GM12864 (cell line): ENCODE measurements at regions not wholly inside any gene's neighbourhood (a gene's known extent, or its start where the extent isn't known, plus 50 kb on each side); places are given as distances from the start of the nearest gene placed in this dataset.

ENCODE experiments used
- DNase-seq: peaks from one replicate; pipeline ENCODE4 v3.0.0-alpha.2; 2011; ENCODE audit warnings: low read depth
- H3K4me3 ChIP-seq: 2 replicates; pipeline ENCODE4 v1.5.1; 2011; ENCODE audit warnings: mild to moderate bottlenecking, low read depth, low read length, control low read depth
- TF ChIP-seq, protein P1 (sequence below): IDR thresholded peaks from 2 replicates; pipeline ENCODE4 v1.5.1; 2011; ENCODE audit warnings: low read depth, mild to moderate bottlenecking, moderate library complexity, low read length, control low read depth, inconsistent platforms; ENCODE audit errors: missing control alignments

DNA sequence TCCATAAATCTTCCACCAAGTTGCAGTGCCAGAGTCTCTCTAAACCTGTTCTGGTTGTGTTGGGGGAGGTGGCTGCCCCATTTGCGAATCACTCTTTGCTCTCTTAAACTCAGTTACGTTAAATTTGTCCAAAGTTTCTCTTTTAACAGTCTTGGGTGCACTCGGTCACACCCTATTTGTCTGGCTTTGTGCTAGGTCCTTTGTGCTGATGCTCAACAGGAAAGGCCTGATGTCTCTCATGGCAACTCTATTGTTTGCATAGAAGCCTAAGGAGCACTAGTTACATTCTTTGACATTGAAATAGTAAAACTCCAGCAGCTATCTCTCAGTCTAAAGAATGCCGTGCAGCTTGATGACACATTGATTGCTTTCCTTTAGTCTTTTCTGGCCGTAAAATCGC, 105.1 kb downstream of the TRMT11 start:
- DNase-seq = no peak

DNA sequence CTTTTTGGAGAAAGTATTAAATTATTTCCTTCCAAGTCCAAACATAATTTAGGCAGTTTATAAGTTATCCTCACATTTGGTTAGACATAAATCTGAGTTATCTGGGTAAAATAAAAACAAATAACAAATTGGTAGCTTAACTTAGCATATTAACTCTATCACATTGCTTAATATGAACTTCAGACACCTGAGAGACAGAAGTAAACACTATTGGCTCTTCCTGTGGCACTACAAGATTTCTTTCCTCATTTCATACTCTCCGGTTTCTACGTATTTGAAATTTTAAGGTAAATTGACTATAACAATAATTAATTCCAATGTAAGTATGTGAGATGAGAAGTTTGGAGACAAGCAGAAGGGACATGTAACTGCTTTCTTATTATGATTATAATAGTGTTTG, 106.8 kb downstream of the TRMT11 start:
- TF ChIP-seq, protein P1, sequence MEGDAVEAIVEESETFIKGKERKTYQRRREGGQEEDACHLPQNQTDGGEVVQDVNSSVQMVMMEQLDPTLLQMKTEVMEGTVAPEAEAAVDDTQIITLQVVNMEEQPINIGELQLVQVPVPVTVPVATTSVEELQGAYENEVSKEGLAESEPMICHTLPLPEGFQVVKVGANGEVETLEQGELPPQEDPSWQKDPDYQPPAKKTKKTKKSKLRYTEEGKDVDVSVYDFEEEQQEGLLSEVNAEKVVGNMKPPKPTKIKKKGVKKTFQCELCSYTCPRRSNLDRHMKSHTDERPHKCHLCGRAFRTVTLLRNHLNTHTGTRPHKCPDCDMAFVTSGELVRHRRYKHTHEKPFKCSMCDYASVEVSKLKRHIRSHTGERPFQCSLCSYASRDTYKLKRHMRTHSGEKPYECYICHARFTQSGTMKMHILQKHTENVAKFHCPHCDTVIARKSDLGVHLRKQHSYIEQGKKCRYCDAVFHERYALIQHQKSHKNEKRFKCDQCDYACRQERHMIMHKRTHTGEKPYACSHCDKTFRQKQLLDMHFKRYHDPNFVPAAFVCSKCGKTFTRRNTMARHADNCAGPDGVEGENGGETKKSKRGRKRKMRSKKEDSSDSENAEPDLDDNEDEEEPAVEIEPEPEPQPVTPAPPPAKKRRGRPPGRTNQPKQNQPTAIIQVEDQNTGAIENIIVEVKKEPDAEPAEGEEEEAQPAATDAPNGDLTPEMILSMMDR = no peak
- DNase-seq = no peak
- H3K4me3 ChIP-seq = no peak overlapping the region

More for the DNA sequence above, 105.1 kb downstream of the TRMT11 start:
- no peak overlapping the region for H3K4me3 ChIP-seq
- TF ChIP-seq, protein P1 = no peak

DNA sequence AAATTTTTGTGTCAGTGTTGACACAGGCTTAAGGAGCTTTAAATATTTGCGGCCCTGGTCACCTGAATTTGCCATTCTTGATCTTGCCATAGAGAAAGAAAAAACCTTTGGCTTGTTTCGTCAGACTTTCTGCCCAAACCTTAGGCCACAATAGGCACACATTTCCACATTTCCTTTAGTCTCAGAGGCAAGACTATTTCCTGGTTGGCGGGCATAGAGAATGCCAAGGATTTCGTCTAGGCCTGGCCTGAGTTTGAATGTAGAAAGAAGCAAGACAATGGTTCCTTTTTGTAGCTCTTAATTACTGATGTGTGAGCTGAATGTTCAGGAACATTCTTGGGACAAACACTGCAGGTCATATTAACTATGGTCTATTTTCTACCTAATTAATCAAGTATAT, 108.1 kb downstream of the TRMT11 start:
- TF ChIP-seq, protein P1 = no peak
- H3K4me3 ChIP-seq = no peak overlapping the region
- no peak for DNase-seq

DNA sequence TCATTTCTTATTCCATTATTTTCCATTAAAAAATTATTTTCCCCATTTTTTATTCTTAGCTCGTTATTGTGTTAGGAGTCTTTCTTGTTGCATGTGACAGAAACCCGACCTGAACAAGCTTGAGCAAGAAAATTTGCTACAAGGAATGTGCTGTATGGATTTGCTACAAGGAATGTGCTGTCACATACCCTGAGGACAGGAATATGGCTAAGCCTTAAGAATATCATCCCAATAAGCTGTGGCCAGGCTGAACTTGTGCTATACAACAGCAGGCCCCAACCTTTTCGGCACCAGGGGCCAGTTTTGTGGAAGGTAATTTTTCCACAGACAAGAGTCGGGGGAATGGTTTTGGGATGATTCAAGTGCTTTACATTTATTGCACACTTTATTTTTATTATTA, 114.0 kb downstream of the TRMT11 start:
- no peak overlapping the region for H3K4me3 ChIP-seq
- TF ChIP-seq, protein P1 = no peak
- DNase-seq = no peak

DNA sequence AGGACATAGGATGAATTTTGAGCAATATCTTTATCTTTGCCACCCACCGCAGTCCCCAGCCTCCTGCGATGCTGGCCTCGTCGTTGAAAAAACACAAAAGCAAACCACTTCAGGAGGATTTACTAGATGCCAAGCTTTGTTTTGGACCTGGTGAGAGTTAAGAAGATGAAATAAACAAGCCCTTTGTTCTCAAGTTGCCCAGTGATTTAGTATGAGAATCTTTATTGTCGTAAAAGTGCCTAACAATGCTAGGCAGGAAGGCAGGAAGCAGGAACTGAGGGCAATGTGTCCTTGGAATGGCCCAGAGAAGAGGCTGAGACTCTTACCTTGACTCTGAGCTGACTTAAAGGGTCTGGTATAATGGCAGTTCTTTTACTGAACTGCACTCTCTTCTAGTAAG, 116.0 kb downstream of the TRMT11 start:
- DNase-seq = no peak
- TF ChIP-seq, protein P1 = no peak

DNA sequence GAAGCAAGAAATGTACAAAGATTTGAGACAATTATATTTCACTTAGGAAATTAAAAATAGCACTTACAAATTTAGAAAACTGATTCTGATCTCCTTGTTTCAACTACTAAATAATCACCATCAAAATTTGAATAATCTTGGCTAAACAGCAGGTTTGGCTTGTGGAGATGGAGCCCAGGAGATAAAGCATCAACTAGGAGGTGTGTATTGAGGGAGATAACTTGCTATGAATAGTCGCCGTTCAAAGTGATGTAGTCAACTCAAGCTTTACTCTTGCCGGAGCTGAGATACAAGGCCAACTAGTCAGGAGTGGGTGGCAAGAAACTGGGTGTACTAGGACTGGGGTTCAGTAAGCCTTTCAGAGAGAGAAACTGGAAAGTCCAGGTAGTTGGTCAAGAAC, 117.7 kb downstream of the TRMT11 start:
- no peak overlapping the region for H3K4me3 ChIP-seq
- DNase-seq = no peak
- TF ChIP-seq, protein P1 = no peak

More for the DNA sequence above, 116.0 kb downstream of the TRMT11 start:
- no peak overlapping the region for H3K4me3 ChIP-seq

DNA sequence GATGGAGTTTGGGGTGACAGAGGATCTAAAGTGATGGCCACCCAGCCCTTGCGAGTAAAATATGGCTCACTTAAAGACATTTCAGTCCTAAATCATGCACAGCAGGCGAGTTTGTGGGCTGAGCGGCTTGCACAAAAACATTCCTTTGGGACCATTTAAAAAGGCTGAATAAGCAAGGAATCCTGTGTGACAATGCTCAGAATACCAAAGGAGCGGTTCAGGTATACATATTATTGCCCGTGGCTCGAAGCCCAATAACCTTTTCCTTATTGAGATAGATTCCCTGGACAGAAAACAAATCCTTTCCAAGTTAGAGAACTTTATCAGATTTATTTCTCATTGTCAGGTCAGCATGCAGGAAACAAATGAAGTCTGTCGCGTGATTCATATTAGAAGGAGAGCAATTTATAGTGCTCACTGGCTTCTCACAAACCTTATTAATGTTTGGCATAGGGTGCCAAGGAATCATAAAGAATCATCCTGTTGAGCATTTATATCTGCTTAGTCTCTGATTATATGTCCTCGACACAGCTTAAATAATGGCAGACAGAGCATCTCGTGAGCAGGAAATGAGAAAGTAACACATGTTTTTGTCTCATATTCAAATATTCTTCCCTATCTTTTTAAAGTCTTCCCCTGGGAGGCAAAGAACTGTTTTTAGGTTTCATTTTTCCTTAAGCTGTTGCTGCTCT, 121.3 kb downstream of the TRMT11 start:
- DNase-seq = no peak
- TF ChIP-seq, protein P1 = no peak
- H3K4me3 ChIP-seq = no peak overlapping the region
